K562 (cell line): ENCODE measurements at regions not wholly inside any gene's neighbourhood (a gene's known extent, or its start where the extent isn't known, plus 50 kb on each side); places are given as distances from the start of the nearest gene placed in this dataset.

ENCODE experiments used
- CBX5 ChIP-seq: IDR thresholded peaks from 2 replicates; pipeline ENCODE4 v1.6.1; 2014; ENCODE audit warnings: low read depth, borderline replicate concordance
- CTCF ChIP-seq, 3 experiments: IDR thresholded peaks in 2 of 3; conservative IDR thresholded peaks in 1 of 3; 2 replicates each; pipeline ENCODE4 v1.5.1; 2011 to 2012; ENCODE audit warnings: low read length in 3 of 3, mild to moderate bottlenecking in 3 of 3, control low read depth in 2 of 3, improper control_type of control experiment in 1 of 3, inconsistent platforms in 1 of 3, low read depth in 1 of 3, mixed read lengths in 1 of 3, moderate library complexity in 1 of 3; ENCODE audit not compliant: insufficient read depth in 2 of 3

GRCh38 chr4:53818104-53818503 lies 226.8 kb upstream of the LNX1 start:
- TF ChIP-seq CBX5 (no peak), CTCF (IDR thresholded peaks at IDR 0.05 in 2 of 3, conservative IDR thresholded peaks at IDR 0.05 in 1 of 3; ENCODE audit: insufficient read depth in 2 of 3, low read depth in 1 of 3, low read length in 3 of 3) (no peak)
